Neural crest cell (in vitro differentiated cells): ENCODE measurements at regions not wholly inside any gene's neighbourhood (a gene's known extent, or its start where the extent isn't known, plus 50 kb on each side); places are given as distances from the start of the nearest gene placed in this dataset.
"Not testable (repeated sequence)": the region's sequence is repeated elsewhere in the genome, so short reads cannot be mapped to it uniquely, and the experiment has no call there.

Source experiments
- DNase-seq: peaks from one replicate; pipeline ENCODE4 v3.0.0; 2021; ENCODE audit warnings: low read depth, mixed read lengths, low spot score
- H3K27ac Mint-ChIP-seq: one replicate; pipeline ENCODE4 v1.8.0; 2021; ENCODE audit warnings: mild to moderate bottlenecking, mixed read lengths; ENCODE audit not compliant: unreplicated experiment
- H3K27me3 Mint-ChIP-seq: 2 replicates; pipeline ENCODE4 v1.8.0; 2021; ENCODE audit warnings: low read depth, mild to moderate bottlenecking, mixed read lengths
- H3K36me3 Mint-ChIP-seq: 2 replicates; pipeline ENCODE4 v1.8.0; 2021; ENCODE audit warnings: low read depth, mild to moderate bottlenecking, mixed read lengths
- H3K4me1 Mint-ChIP-seq: 2 replicates; pipeline ENCODE4 v1.8.0; 2021; ENCODE audit warnings: mixed read lengths
- H3K4me3 Mint-ChIP-seq: one replicate; pipeline ENCODE4 v1.8.0; 2021; ENCODE audit warnings: mild to moderate bottlenecking, mixed read lengths
- H3K9me3 Mint-ChIP-seq: 2 replicates; pipeline ENCODE4 v1.8.0; 2021; ENCODE audit warnings: mixed read lengths
- TF ChIP-seq, protein P1 (sequence below): fragments of 200-600 bp; sonication (generic); conservative IDR thresholded peaks from 2 replicates; pipeline ENCODE4 v1.5.0; 2021; ENCODE audit warnings: antibody characterized with exemption, mild to moderate bottlenecking

DNA sequence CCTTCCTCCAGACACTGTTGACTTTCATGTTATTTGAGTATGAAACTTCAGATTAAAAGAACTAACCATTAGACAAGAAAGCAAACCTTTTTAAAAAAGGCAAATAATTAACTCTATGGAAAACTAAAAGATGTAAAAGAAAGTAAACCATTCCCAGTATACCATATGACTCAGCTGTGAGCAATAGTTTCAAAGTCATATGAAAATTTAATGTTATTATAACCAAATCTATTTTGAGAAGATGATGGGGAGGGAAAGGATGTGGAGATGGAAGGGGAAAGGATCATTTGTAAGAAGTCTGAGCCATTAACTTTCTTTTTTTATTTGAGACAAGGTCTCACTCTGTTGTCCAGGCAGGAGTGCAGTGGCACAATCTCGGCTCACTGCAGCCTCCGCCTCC lies 131.8 kb downstream of the IRX5 start:
- DNase-seq, result no peak
- H3K4me3 Mint-ChIP-seq, result no peak overlapping the region
- no peak overlapping the region for H3K27ac Mint-ChIP-seq
- H3K9me3 Mint-ChIP-seq, result peaks cover 2% of the 10 kb centered on the region
- peaks cover under 1% of the 10 kb centered on the region for H3K4me1 Mint-ChIP-seq
- TF ChIP-seq, protein P1, sequence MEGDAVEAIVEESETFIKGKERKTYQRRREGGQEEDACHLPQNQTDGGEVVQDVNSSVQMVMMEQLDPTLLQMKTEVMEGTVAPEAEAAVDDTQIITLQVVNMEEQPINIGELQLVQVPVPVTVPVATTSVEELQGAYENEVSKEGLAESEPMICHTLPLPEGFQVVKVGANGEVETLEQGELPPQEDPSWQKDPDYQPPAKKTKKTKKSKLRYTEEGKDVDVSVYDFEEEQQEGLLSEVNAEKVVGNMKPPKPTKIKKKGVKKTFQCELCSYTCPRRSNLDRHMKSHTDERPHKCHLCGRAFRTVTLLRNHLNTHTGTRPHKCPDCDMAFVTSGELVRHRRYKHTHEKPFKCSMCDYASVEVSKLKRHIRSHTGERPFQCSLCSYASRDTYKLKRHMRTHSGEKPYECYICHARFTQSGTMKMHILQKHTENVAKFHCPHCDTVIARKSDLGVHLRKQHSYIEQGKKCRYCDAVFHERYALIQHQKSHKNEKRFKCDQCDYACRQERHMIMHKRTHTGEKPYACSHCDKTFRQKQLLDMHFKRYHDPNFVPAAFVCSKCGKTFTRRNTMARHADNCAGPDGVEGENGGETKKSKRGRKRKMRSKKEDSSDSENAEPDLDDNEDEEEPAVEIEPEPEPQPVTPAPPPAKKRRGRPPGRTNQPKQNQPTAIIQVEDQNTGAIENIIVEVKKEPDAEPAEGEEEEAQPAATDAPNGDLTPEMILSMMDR, result no peak
- no peaks in the 10 kb centered on the region for H3K36me3 Mint-ChIP-seq
- H3K27me3 Mint-ChIP-seq, result peaks cover 54% of the 10 kb centered on the region

DNA sequence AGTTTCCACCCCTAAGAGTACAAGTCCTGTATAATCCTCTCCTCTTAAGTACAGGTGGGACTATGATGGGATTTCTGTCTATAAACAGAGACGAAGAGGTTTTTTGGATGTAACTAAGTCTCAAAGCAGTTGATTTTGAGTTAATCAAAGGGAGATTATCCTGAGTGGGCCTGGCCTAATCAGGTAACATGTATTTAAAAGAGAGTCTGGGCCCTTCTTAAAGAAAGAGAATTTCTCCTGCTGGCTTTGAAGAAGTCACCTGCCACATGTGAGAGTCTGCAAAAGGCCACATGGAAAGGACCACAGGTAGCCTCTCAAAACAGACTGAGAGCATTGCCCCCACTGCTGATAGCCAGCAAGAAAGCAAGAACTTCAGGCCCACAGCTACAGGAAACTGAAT lies 142.3 kb downstream of the IRX5 start:
- Mint-ChIP-seq H3K27ac (no peak overlapping the region), H3K27me3 (no peaks in the 10 kb centered on the region), H3K9me3 (no peaks in the 10 kb centered on the region), H3K36me3 (no peaks in the 10 kb centered on the region), H3K4me1 (no peaks in the 10 kb centered on the region), H3K4me3 (no peak overlapping the region)
- no peak for DNase-seq
- TF ChIP-seq, protein P1, result no peak

DNA sequence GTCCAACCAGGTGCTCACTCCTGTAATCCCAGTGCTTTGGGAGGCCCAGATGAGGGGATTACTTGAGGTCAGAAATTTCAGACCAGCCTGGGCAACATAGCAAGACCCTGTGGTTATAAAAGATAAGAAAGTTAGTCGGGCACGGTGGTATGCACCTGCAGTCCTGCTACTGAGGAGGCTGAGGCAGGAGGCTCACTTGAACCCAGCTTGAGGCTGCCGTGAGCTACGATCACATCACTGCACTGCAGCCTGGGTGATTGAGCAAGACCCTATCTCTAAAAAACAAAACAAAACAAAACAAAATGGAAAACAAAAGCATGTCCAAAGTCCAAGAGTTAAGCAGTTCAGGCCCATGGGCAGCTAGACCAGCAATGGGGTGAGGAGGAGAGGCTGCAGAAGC lies 143.2 kb downstream of the IRX5 start:
- Mint-ChIP-seq H3K36me3 (no peaks in the 10 kb centered on the region), H3K27me3 (no peaks in the 10 kb centered on the region), H3K4me3 (no peak overlapping the region), H3K4me1 (no peaks in the 10 kb centered on the region), H3K27ac (no peak overlapping the region), H3K9me3 (no peaks in the 10 kb centered on the region)
- no peak for DNase-seq
- TF ChIP-seq, protein P1, result no peak

DNA sequence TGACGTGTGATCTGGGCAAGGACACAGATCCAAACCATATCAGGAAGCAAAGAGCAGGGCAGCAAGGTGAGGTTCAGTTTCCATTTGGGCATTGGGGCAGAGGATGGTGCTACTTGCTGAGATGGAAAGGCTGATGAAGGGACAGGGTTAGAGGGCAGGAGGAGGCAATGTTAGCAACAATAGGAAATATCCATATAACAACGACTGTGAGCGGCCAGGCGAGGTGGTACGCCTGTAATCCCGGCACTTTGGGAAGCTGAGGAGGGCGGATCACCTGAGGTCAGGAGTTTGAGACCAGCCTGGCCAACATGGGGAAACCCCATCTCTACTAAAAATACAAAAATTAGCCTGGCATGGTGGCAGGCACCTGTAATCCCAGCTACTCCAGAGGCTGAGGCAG lies 144.5 kb downstream of the IRX5 start:
- peak overlapping the region; percentile 2 for H3K27ac Mint-ChIP-seq
- H3K4me3 Mint-ChIP-seq, DNase-seq, H3K4me1 Mint-ChIP-seq, H3K9me3 Mint-ChIP-seq, H3K27me3 Mint-ChIP-seq, H3K36me3 Mint-ChIP-seq: not testable (repeated sequence)

DNA sequence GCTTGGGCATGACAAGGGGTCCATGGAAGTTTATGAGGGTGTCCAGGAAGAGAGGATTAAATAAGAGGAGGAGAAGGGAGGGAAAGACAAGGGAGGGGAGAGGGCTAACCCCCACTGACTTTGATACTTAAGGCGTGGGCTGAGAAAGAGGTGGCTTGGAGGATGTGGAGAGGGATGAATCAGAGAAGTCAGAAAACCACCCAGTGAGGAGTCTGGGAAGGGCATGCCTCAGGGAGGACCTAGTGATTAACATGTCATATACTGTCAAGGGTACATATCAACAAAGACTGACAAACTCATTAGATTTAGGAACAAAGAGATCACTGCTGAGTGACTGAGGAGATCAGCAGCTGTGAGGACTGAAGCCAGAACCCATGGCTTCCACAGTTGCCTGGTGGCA lies 145.4 kb downstream of the IRX5 start:
- Mint-ChIP-seq H3K27ac (no peak overlapping the region), H3K4me3 (no peak overlapping the region), H3K4me1 (no peaks in the 10 kb centered on the region), H3K9me3 (peaks cover 7% of the 10 kb centered on the region), H3K27me3 (no peaks in the 10 kb centered on the region), H3K36me3 (no peaks in the 10 kb centered on the region)
- no peak for DNase-seq
- TF ChIP-seq, protein P1, result no peak

DNA sequence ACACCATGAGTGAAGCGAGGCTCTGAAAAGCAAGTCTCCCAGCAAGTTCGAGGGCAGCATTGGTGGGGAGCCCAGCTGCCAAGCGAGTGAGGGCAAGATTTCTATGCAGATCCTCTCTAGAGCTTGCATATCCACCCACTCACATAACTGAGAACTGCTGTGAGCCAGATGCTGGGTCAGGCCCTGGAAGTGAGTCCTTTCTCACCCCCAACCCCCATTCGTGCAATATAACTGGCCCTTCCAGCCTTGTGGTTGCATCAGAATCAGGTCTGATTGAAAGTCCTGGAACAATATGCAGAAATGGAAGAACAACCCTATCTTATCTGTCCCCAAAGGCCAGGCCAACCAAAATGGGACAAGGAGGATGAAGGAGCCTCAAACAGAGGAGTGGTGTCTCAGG lies 146.6 kb downstream of the IRX5 start:
- no peak overlapping the region for H3K27ac Mint-ChIP-seq
- peaks cover 7% of the 10 kb centered on the region for H3K9me3 Mint-ChIP-seq
- H3K27me3 Mint-ChIP-seq, result no peaks in the 10 kb centered on the region
- no peak overlapping the region for H3K4me3 Mint-ChIP-seq
- TF ChIP-seq, protein P1, result no peak
- H3K4me1 Mint-ChIP-seq, result peaks cover 5% of the 10 kb centered on the region
- no peak for DNase-seq
- H3K36me3 Mint-ChIP-seq, result no peaks in the 10 kb centered on the region
